Naive B cell (primary cell): ENCODE measurements at regions not wholly inside any gene's neighbourhood (a gene's known extent, or its start where the extent isn't known, plus 50 kb on each side); places are given as distances from the start of the nearest gene placed in this dataset.

Experiments used
- ATAC-seq, 2 donors: fragments of 150-1000 bp; cut with Tn5 transposase; 2 replicates each; pipeline ENCODE4 v1.10.0; 2021; ENCODE audit warnings: low read depth in 2 of 2, mild to moderate bottlenecking in 2 of 2, moderate library complexity in 2 of 2
- DNase-seq: peaks from one replicate; pipeline ENCODE4 v3.0.0; 2022
- H3K27ac Mint-ChIP-seq, 6 donors: one replicate each; pipeline ENCODE4 v1.8.0; 2020 to 2022; ENCODE audit warnings: mild to moderate bottlenecking in 6 of 6, mixed read lengths in 6 of 6, moderate library complexity in 5 of 6, inconsistent platforms in 2 of 6
- H3K27me3 Mint-ChIP-seq, 3 donors: one replicate each; pipeline ENCODE4 v1.8.0; 2021 to 2022; ENCODE audit warnings: mixed read lengths in 3 of 3, mild to moderate bottlenecking in 1 of 3
- H3K36me3 Mint-ChIP-seq, 2 donors: one replicate each; pipeline ENCODE4 v1.8.0; 2020 to 2022; ENCODE audit warnings: mixed read lengths in 2 of 2, inconsistent platforms in 1 of 2, mild to moderate bottlenecking in 1 of 2
- H3K4me1 Mint-ChIP-seq, 3 donors: one replicate each; pipeline ENCODE4 v1.8.0; 2020 to 2022; ENCODE audit warnings: mixed read lengths in 3 of 3, inconsistent platforms in 1 of 3, mild to moderate bottlenecking in 1 of 3, moderate library complexity in 1 of 3
- H3K4me3 Mint-ChIP-seq, 8 donors: one replicate each; pipeline ENCODE4 v1.8.0; 2020 to 2022; ENCODE audit warnings: mild to moderate bottlenecking in 8 of 8, mixed read lengths in 8 of 8, moderate library complexity in 8 of 8, inconsistent platforms in 2 of 8
- H3K9me3 Mint-ChIP-seq, 7 donors: one replicate each; pipeline ENCODE4 v1.8.0; 2020 to 2022; ENCODE audit warnings: mixed read lengths in 7 of 7, mild to moderate bottlenecking in 5 of 7, inconsistent platforms in 2 of 7, moderate library complexity in 1 of 7

GRCh38 chrX:44096666-44097065 lies 123.5 kb upstream of the NDP start:
- Mint-ChIP-seq H3K36me3 (no peaks in the 10 kb centered on the region), H3K27ac (no peak overlapping the region), H3K4me1 (no peaks in the 10 kb centered on the region), H3K27me3 (peaks cover 0 to 16% (median 0%) of the 10 kb centered on the region in 3 donors), H3K4me3 (no peak overlapping the region), H3K9me3 (peaks cover 0 to 1% (median 0%) of the 10 kb centered on the region in 7 donors)
- ATAC-seq (no peak), DNase-seq (no peak)

DNA sequence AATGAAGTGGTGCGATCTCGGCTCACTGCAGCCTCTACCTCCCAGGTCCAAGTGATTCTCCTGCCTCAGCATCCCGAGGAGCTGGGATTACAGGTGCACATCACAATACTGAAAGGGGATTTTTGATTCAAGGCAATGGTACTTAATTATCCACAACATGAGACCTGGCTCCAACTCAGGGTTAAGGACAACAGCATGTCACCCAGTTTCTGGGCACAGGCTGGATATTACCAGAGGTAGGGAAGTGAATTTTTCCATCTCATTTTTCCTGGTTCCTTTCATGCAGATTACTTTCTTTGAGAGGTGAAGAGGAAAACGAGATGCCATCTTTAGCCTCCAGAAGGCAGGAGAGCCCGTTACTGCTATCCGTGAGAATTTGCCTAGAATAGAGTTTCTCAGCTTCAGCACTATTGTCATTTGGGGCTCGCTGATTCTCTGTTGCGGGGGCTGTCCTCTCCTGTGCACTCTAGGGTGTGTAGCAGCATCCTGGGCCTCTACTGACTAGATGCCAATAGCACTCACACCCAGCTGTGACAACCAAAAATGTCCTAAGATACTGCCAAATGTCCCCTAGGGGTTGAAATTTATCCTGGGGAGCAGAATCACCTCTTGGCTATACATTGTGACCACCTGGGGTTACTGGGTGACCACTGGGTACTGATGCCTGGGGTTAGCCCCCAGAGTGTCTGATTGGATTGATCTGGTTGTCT lies 121.8 kb upstream of the NDP start:
- no peak overlapping the region for H3K4me3 Mint-ChIP-seq
- ATAC-seq (no peak), DNase-seq (no peak)
- peak overlapping the region in 1 of 6 donors; percentile 42 for H3K27ac Mint-ChIP-seq
- peaks cover 0 to 11% (median 0%) of the 10 kb centered on the region in 3 donors for H3K27me3 Mint-ChIP-seq
- H3K36me3 Mint-ChIP-seq = no peaks in the 10 kb centered on the region
- H3K4me1 Mint-ChIP-seq = no peaks in the 10 kb centered on the region
- peaks cover 0 to 1% (median 0%) of the 10 kb centered on the region in 7 donors for H3K9me3 Mint-ChIP-seq

- Mint-ChIP-seq H3K9me3 (peaks cover 0 to 3% (median 0%) of the 10 kb centered on the region in 7 donors), H3K27ac (no peak overlapping the region), H3K4me1 (no peaks in the 10 kb centered on the region), H3K27me3 (peaks cover 0 to 8% (median 0%) of the 10 kb centered on the region in 3 donors), H3K4me3 (no peak overlapping the region), H3K36me3 (no peaks in the 10 kb centered on the region)
- DNase-seq = no peak
- no peak for ATAC-seq
Observed at GRCh38 chrX:44093431-44093830, 120.2 kb upstream of the NDP start.

DNA sequence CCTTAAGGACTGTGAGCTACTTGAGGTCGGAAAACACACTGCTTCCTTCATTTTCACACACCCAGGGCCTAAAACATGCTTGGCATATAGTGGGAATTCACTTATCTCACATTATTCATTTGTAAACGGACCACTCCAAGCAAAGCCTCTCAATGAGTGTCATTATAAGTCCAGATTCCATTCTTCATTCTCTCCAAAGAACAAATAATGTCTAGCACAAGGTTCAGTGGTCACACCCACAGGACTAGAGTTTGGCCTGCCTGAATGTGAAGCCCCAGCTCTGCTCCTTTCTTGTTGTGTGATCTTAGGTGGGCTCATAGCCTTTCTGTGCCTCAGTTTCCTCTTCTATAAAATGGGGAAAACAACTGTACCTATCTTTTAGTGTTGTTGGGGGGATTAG lies 119.6 kb upstream of the NDP start:
- ATAC-seq (no peak), DNase-seq (no peak)
- no peak overlapping the region for H3K27ac Mint-ChIP-seq
- peaks cover 0 to 3% (median 0%) of the 10 kb centered on the region in 7 donors for H3K9me3 Mint-ChIP-seq
- H3K27me3 Mint-ChIP-seq = peaks cover 0 to 8% (median 0%) of the 10 kb centered on the region in 3 donors
- no peaks in the 10 kb centered on the region for H3K4me1 Mint-ChIP-seq
- H3K36me3 Mint-ChIP-seq = no peaks in the 10 kb centered on the region
- H3K4me3 Mint-ChIP-seq = no peak overlapping the region

DNA sequence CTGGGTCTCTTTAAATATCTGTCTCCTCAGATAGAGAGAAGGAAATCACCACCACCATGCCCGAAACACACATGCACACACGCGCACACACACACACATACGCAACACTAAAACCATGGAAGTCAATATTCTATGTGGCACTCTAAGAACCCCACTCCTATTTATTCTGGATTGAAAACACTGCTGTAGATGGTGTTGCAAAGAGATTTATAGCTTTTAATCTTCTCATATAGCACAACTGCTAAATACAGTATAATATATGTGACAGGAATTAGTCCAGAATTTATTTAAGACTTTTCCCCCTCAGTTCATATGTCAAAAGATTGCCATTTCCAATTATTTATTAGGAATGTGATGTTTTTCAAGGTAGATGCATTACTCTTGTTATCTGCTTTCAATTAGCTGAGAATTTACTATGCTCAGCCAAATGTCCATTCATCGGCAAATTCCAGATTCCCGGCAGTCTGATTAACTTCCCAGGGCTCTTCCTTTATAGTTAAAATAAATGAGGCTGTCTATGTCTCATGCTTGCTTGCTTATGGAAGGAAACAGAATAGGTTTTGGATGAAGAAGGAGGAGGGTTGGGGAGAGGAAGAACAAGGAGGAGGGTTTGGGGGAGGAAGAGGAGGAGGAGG lies 115.4 kb upstream of the NDP start:
- Mint-ChIP-seq H3K9me3 (peaks cover 0 to 3% (median 0%) of the 10 kb centered on the region in 7 donors), H3K27ac (no peak overlapping the region), H3K4me1 (no peaks in the 10 kb centered on the region), H3K4me3 (no peak overlapping the region), H3K36me3 (no peaks in the 10 kb centered on the region), H3K27me3 (peaks cover 0 to 13% (median 0%) of the 10 kb centered on the region in 3 donors)
- DNase-seq (no peak), ATAC-seq (no peak)

GRCh38 chrX:44085209-44085608 lies 112.0 kb upstream of the NDP start:
- H3K27me3 Mint-ChIP-seq = peaks cover 0 to 6% (median 0%) of the 10 kb centered on the region in 3 donors
- ATAC-seq (no peak), DNase-seq (no peak)
- H3K27ac Mint-ChIP-seq = no peak overlapping the region
- H3K9me3 Mint-ChIP-seq = peaks cover 0 to 3% (median 0%) of the 10 kb centered on the region in 7 donors
- H3K36me3 Mint-ChIP-seq = no peaks in the 10 kb centered on the region
- H3K4me3 Mint-ChIP-seq = no peak overlapping the region
- no peaks in the 10 kb centered on the region for H3K4me1 Mint-ChIP-seq

DNA sequence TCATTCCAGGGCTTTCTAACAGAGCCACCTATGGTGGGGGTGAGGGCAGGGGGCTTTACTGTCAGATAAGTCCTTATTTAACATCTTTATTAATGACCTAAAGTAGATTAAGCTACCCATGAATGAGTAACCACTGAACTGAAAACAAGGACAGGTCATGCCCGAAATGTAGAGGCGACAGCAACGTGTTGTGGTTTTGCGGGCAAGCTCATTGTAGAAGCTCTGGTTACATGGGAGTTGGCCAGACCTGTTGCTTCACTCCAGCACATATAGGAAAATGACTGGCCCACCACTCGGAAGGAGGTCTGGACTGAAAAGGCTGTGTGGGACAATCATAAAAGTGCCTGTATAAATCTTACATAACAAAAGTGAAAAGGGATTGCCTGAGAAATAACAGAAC lies 109.6 kb upstream of the NDP start:
- ATAC-seq = no peak
- H3K4me1 Mint-ChIP-seq = no peaks in the 10 kb centered on the region
- H3K27ac Mint-ChIP-seq = no peak overlapping the region
- peaks cover 0 to 12% (median 2%) of the 10 kb centered on the region in 7 donors for H3K9me3 Mint-ChIP-seq
- H3K4me3 Mint-ChIP-seq = no peak overlapping the region
- no peak for DNase-seq
- no peaks in the 10 kb centered on the region for H3K36me3 Mint-ChIP-seq
- H3K27me3 Mint-ChIP-seq = peaks cover 0 to 6% (median 0%) of the 10 kb centered on the region in 3 donors

DNA sequence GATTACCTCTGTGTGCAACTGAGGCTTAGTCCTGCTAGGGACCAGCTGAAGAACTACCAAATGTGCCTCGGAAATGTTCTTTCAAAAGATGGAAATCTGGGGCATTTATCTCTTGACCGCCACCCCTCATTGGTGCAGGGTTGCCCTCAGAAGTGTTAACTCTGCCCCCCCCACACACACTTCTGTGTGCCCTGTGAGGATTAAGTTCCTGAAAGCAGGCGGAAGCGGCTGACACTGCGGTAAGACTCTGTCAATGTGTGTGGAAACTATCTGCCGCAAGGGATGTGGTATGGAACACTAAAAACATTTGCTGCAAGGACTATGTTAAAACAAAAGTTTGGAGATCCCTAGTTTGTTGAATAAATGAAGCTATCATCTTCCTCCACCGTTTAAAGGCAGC lies 106.9 kb upstream of the NDP start:
- Mint-ChIP-seq H3K27me3 (no peaks in the 10 kb centered on the region), H3K9me3 (peaks cover 0 to 17% (median 3%) of the 10 kb centered on the region in 7 donors), H3K36me3 (no peaks in the 10 kb centered on the region), H3K4me3 (no peak overlapping the region), H3K4me1 (no peaks in the 10 kb centered on the region), H3K27ac (no peak overlapping the region)
- no peak for ATAC-seq
- no peak for DNase-seq

- Mint-ChIP-seq H3K9me3 (peaks cover 0 to 4% (median 2%) of the 10 kb centered on the region in 7 donors), H3K4me1 (no peaks in the 10 kb centered on the region), H3K27ac (no peak overlapping the region), H3K36me3 (no peaks in the 10 kb centered on the region), H3K4me3 (no peak overlapping the region), H3K27me3 (peaks cover 0 to 21% (median 0%) of the 10 kb centered on the region in 3 donors)
- no peak for DNase-seq
- ATAC-seq = no peak
Observed at GRCh38 chrX:44072631-44073030, 99.4 kb upstream of the NDP start.

DNA sequence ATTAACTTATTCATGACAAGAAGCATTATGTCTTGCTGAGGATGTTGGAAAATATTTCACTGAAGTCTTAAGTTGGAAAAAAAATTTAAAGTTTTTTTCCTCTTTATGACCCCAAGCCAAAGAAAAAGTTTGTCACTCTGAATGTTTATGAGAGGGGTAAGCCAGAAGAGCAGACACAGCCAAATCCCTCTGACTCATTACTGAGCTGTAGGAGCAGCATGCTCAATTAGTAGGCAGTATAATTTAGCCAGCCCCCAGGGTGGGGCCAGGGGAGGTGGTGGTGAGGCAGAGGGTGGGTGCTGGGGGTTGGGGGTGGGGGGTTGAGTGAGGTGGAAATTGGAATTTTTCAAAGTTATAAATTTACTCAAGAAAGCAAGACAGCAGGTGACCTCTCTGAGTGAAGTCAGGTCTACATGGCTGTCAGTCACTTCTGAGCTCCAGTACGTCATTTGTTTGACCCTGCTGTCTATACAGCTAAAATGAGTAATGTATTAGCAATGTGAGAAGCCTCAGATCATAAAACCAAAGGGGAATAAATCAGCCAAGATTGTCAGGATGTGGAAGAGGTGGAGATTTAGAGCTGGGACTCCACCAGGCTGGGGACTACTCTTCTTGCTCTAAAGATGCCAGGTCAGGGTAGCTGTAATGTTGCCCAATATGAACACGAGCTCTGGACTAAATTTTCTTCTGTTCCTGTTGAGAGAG lies 98.8 kb upstream of the NDP start:
- H3K36me3 Mint-ChIP-seq = no peaks in the 10 kb centered on the region
- H3K27me3 Mint-ChIP-seq = peaks cover 0 to 21% (median 0%) of the 10 kb centered on the region in 3 donors
- H3K9me3 Mint-ChIP-seq = peaks cover 0 to 3% (median 0%) of the 10 kb centered on the region in 7 donors
- no peaks in the 10 kb centered on the region for H3K4me1 Mint-ChIP-seq
- H3K27ac Mint-ChIP-seq = no peak overlapping the region
- ATAC-seq (no peak), DNase-seq (no peak)
- no peak overlapping the region for H3K4me3 Mint-ChIP-seq

- H3K27ac Mint-ChIP-seq = peak overlapping the region in 1 of 6 donors; percentile 26
- H3K9me3 Mint-ChIP-seq = peaks cover 0 to 3% (median 0%) of the 10 kb centered on the region in 7 donors
- peaks cover 0 to 21% (median 0%) of the 10 kb centered on the region in 3 donors for H3K27me3 Mint-ChIP-seq
- no peaks in the 10 kb centered on the region for H3K36me3 Mint-ChIP-seq
- no peak for ATAC-seq
- DNase-seq = no peak
- H3K4me1 Mint-ChIP-seq = no peaks in the 10 kb centered on the region
- H3K4me3 Mint-ChIP-seq = no peak overlapping the region
Observed at GRCh38 chrX:44071070-44071645, 98.0 kb upstream of the NDP start.

- peaks cover 0 to 17% (median 0%) of the 10 kb centered on the region in 3 donors for H3K27me3 Mint-ChIP-seq
- no peak for ATAC-seq
Observed at GRCh38 chrX:44068043-44068442, 94.9 kb upstream of the NDP start.

DNA sequence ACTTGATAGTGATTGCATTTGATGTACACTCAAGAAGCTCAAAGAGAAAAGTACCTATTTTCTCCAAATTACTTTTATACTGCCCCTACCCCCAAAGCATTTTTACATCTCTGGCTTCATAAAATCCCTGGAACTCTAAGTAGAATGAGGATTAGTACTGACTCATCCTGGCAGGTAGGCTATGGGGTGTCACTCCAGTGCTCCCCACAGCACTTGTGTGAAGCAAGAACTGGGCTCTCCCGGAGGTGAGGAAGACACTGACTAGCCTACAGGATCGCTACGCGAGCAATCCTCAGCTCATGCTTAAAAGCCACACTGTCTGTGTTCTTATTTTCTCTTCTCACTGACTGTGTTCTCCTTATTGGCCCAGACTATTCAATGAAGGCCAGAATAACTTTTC lies 90.4 kb upstream of the NDP start:
- no peaks in the 10 kb centered on the region for H3K4me1 Mint-ChIP-seq
- peaks cover 0 to 3% (median 0%) of the 10 kb centered on the region in 7 donors for H3K9me3 Mint-ChIP-seq
- DNase-seq (no peak), ATAC-seq (no peak)
- H3K27me3 Mint-ChIP-seq = peaks cover 0 to 16% (median 0%) of the 10 kb centered on the region in 3 donors
- no peak overlapping the region for H3K4me3 Mint-ChIP-seq
- no peaks in the 10 kb centered on the region for H3K36me3 Mint-ChIP-seq
- no peak overlapping the region for H3K27ac Mint-ChIP-seq

More at GRCh38 chrX:44068043-44068442, 94.9 kb upstream of the NDP start:
- Mint-ChIP-seq H3K36me3 (no peaks in the 10 kb centered on the region), H3K9me3 (peaks cover 0 to 3% (median 0%) of the 10 kb centered on the region in 7 donors), H3K27ac (no peak overlapping the region), H3K4me1 (no peaks in the 10 kb centered on the region), H3K4me3 (no peak overlapping the region)
- no peak for DNase-seq
